NCI-H526 treated with DMSO at 0.1 percent for 48 hours (cell line): ENCODE measurements at regions not wholly inside any gene's neighbourhood (a gene's known extent, or its start where the extent isn't known, plus 50 kb on each side); places are given as distances from the start of the nearest gene placed in this dataset.
"Not testable (repeated sequence)": the region's sequence is repeated elsewhere in the genome, so short reads cannot be mapped to it uniquely, and the experiment has no call there.

ENCODE experiments used
- DNase-seq: peaks from one replicate; lab custom pipeline; 2025; lab: John Stamatoyannopoulos, UW

GRCh38 chr1:229924639-229925038 lies 142.4 kb upstream of the GALNT2 start:
- DNase-seq, result no peak

GRCh38 chr1:229928767-229929166 lies 138.3 kb upstream of the GALNT2 start:
- no peak for DNase-seq

GRCh38 chr1:229931751-229932150 lies 135.3 kb upstream of the GALNT2 start:
- DNase-seq, result not testable (repeated sequence)

- not testable (repeated sequence) for DNase-seq
These were observed 131.9 kb upstream of the GALNT2 start for GRCh38 chr1:229935157-229935556.

GRCh38 chr1:229938551-229938950 lies 128.5 kb upstream of the GALNT2 start:
- DNase-seq, result no peak

- DNase-seq, result no peak
These were observed 126.4 kb upstream of the GALNT2 start for GRCh38 chr1:229940684-229941083.

GRCh38 chr1:229941160-229941559 lies 125.9 kb upstream of the GALNT2 start:
- DNase-seq, result no peak

- DNase-seq, result no peak
These were observed 125.2 kb upstream of the GALNT2 start for GRCh38 chr1:229941831-229942230.

- DNase-seq, result no peak
These were observed 124.5 kb upstream of the GALNT2 start for GRCh38 chr1:229942501-229942900.

- no peak for DNase-seq
These were observed 123.8 kb upstream of the GALNT2 start for GRCh38 chr1:229943148-229943714.

- no peak for DNase-seq
These were observed 122.9 kb upstream of the GALNT2 start for GRCh38 chr1:229943988-229944743.

- DNase-seq, result no peak
These were observed 121.2 kb upstream of the GALNT2 start for GRCh38 chr1:229945795-229946194.

- no peak for DNase-seq
These were observed 119.1 kb upstream of the GALNT2 start for GRCh38 chr1:229947968-229948367.

- DNase-seq, result no peak
These were observed 118.6 kb upstream of the GALNT2 start for GRCh38 chr1:229948438-229948837.

- no peak for DNase-seq
These were observed 117.5 kb upstream of the GALNT2 start for GRCh38 chr1:229949500-229949899.

GRCh38 chr1:229950020-229950419 lies 117.0 kb upstream of the GALNT2 start:
- no peak for DNase-seq

- no peak for DNase-seq
These were observed 116.1 kb upstream of the GALNT2 start for GRCh38 chr1:229950908-229951307.

GRCh38 chr1:229951856-229952534 lies 115.0 kb upstream of the GALNT2 start:
- no peak for DNase-seq

GRCh38 chr1:229952670-229953520 lies 114.1 kb upstream of the GALNT2 start:
- no peak for DNase-seq

- no peak for DNase-seq
These were observed 113.2 kb upstream of the GALNT2 start for GRCh38 chr1:229953736-229954326.

- DNase-seq, result no peak
These were observed 102.8 kb upstream of the GALNT2 start for GRCh38 chr1:229964281-229964680.

GRCh38 chr1:229970714-229971113 lies 96.3 kb upstream of the GALNT2 start:
- DNase-seq, result no peak
